D721Med (cell line): ENCODE measurements at regions not wholly inside any gene's neighbourhood (a gene's known extent, or its start where the extent isn't known, plus 50 kb on each side); places are given as distances from the start of the nearest gene placed in this dataset.
"Not testable (repeated sequence)": the region's sequence is repeated elsewhere in the genome, so short reads cannot be mapped to it uniquely, and the experiment has no call there.

Experiments
- DNase-seq: peaks from one replicate; pipeline ENCODE4 v3.0.0; 2011; ENCODE audit warnings: low spot score; ENCODE audit not compliant: insufficient read length
- FAIRE-seq: peaks from 2 replicates; lab custom pipeline; 2011; peaks lifted over from hg19 to GRCh38; lab: Jason Lieb, UNC
- TF ChIP-seq, protein P1 (sequence below): IDR thresholded peaks from 2 replicates; pipeline ENCODE4 v1.5.1; 2012; ENCODE audit warnings: mild to moderate bottlenecking, control low read depth; ENCODE audit not compliant: insufficient read depth; ENCODE audit errors: missing control alignments

GRCh38 chr1:157196670-157197456 is 58.7 kb upstream of the ETV3 start:
- DNase-seq, FAIRE-seq: not testable (repeated sequence)
- TF ChIP-seq, protein P1, sequence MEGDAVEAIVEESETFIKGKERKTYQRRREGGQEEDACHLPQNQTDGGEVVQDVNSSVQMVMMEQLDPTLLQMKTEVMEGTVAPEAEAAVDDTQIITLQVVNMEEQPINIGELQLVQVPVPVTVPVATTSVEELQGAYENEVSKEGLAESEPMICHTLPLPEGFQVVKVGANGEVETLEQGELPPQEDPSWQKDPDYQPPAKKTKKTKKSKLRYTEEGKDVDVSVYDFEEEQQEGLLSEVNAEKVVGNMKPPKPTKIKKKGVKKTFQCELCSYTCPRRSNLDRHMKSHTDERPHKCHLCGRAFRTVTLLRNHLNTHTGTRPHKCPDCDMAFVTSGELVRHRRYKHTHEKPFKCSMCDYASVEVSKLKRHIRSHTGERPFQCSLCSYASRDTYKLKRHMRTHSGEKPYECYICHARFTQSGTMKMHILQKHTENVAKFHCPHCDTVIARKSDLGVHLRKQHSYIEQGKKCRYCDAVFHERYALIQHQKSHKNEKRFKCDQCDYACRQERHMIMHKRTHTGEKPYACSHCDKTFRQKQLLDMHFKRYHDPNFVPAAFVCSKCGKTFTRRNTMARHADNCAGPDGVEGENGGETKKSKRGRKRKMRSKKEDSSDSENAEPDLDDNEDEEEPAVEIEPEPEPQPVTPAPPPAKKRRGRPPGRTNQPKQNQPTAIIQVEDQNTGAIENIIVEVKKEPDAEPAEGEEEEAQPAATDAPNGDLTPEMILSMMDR = peak; percentile 20

DNA sequence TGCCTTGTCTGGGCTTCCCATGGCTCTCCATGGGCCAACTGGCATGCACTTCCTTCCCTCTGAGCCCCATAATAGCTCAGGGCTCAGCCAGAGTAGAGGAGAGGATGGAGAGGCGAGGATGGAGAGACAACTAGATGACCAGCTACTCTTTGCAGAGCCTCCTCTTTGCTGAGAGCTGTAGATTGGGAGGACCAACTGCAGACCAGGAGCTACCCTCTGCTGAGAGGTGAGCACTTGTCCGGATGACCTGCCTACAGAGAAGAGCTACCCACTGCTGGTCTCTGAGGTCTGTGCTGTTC is 58.0 kb upstream of the ETV3 start:
- DNase-seq (no peak), FAIRE-seq (no peak)
- TF ChIP-seq, protein P1 = no peak

DNA sequence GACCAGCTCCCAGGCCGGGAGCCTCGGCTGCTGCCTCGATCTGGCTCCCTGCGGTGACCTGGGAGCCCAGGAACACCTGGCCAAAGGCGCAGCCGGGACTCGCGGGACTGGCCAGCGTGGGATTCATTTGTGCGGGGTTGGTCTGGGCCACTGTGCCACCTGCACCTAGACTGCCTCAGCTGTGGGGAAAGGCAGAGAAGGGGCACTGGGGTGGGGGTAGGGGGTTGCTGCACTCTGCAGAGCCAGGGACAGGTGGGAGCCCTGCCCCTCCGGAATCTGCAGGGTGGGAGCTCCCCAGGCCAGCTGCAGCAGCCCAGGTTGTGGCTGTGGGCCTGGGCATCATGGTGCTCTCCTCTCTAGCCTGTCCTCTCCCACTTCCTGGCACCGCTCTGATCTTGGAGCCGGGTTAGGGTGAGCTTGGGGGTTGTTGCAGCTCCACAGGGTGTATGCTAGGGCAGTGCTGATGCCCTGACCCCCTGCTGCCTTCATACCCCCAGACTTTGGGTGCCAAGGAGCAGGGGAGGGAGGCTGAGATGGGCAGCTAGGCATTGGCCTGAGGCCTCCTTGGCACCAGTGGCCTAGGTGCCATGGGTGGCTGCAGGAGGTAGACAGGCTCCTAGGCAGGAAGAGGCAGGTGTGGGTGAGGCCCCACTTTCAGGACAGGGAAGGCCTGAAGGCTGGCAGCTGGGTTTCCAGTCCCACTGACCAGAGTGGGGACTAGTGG is 57.5 kb upstream of the ETV3 start:
- FAIRE-seq (no peak), DNase-seq (no peak)
- TF ChIP-seq, protein P1 = no peak

GRCh38 chr1:157194731-157195520 is 56.7 kb upstream of the ETV3 start:
- FAIRE-seq = no peak
- DNase-seq = no peak
- TF ChIP-seq, protein P1 = no peak

GRCh38 chr1:157193702-157194391 is 55.7 kb upstream of the ETV3 start:
- no peak for FAIRE-seq
- TF ChIP-seq, protein P1 = peak; percentile 85
- no peak for DNase-seq

DNA sequence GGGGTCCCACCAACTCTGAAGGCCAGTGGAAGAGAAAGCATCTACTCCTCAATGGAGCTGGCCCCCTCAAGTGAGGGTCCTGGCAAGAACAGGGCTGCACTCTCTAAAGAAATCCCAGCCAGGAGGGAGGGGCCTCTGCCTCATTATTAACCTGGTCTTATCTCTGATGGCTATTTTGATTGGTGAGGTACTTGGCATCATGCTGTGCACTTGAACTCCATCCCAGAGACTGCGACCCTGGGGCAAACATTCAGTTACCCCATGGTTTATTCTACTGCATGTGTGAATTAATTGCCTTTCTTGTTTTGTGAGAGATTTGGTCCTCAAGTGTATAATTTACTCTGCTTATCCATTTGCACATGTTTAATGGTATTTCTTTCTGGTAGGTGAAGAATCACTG is 55.0 kb upstream of the ETV3 start:
- TF ChIP-seq, protein P1 = no peak
- DNase-seq = no peak
- FAIRE-seq = no peak
